Breast epithelium (tissue), 3 donors: ENCODE measurements at regions not wholly inside any gene's neighbourhood (a gene's known extent, or its start where the extent isn't known, plus 50 kb on each side); places are given as distances from the start of the nearest gene placed in this dataset.

Experiments
- POLR2AphosphoS5 ChIP-seq, 3 donors: sonication (generic); formaldehyde crosslinking; IDR thresholded peaks; one replicate each; pipeline ENCODE4 v1.6.1; 2017; ENCODE audit warnings: antibody characterized with exemption in 3 of 3
- TF ChIP-seq, protein P1 (sequence below), 3 donors: fragments of 450-650 bp; IDR thresholded peaks; one replicate each; pipeline ENCODE4 v1.5.1; 2016 to 2017; ENCODE audit warnings: antibody characterized with exemption in 3 of 3, mild to moderate bottlenecking in 3 of 3, moderate library complexity in 3 of 3

DNA sequence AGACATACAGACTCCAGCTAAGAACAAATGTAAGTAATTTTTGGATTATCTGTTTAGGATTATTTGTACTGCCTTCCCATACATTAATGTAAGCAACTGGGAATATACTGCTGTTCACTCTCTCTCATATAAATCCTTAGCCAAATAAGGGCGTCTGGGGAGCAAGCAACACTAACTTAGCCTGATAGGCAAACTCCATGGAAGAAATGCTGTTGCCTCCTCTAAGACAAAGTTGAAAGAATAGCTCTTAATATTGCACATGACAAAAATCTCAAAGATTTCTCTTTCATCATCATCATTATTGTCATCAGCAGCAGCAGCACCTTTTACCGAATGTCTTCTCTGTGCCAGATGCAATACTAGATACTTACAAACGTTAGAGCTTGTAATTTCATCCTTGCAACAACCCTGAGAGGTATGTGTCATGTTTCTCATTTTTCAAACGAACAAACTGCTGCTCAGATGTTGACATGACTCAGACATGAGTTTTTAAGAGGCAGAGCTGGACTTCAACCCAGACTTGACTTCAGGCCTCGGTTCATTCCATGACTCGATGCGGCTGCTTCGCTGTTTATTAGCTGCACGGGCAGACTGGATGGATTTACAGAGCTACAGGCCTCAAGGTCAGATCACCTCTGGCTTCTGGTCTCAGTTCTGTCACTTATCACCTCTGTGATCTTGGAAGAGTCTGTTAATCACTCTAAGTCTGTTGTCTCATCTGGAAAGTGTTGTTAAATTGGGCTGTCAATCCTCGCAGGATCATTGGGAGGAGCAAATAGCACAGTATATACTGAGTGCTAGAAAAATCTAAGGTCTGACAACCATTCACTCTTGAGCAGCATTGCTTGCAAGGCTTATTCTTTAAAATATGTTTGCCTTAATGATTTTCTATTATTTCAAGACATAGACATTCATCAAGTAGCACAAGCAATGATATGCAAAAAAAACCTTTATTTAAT lies 126.3 kb upstream of the CELF2 start:
- TF ChIP-seq, protein P1, sequence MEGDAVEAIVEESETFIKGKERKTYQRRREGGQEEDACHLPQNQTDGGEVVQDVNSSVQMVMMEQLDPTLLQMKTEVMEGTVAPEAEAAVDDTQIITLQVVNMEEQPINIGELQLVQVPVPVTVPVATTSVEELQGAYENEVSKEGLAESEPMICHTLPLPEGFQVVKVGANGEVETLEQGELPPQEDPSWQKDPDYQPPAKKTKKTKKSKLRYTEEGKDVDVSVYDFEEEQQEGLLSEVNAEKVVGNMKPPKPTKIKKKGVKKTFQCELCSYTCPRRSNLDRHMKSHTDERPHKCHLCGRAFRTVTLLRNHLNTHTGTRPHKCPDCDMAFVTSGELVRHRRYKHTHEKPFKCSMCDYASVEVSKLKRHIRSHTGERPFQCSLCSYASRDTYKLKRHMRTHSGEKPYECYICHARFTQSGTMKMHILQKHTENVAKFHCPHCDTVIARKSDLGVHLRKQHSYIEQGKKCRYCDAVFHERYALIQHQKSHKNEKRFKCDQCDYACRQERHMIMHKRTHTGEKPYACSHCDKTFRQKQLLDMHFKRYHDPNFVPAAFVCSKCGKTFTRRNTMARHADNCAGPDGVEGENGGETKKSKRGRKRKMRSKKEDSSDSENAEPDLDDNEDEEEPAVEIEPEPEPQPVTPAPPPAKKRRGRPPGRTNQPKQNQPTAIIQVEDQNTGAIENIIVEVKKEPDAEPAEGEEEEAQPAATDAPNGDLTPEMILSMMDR (IDR thresholded peaks at IDR 0.05) = no peak
- no peak for TF ChIP-seq POLR2AphosphoS5 (IDR thresholded peaks at IDR 0.05)
